Neutrophil (primary cell): ENCODE measurements at regions not wholly inside any gene's neighbourhood (a gene's known extent, or its start where the extent isn't known, plus 50 kb on each side); places are given as distances from the start of the nearest gene placed in this dataset.

Source experiments
- H3K27ac ChIP-seq: fragments of 200-600 bp; sonication (generic); 2 replicates; pipeline ENCODE4 v1.5.1; 2016; ENCODE audit warnings: mild to moderate bottlenecking, moderate library complexity
- H3K27me3 ChIP-seq: fragments of 200-600 bp; sonication (generic); 2 replicates; pipeline ENCODE4 v1.6.0; 2016; ENCODE audit warnings: mild to moderate bottlenecking
- H3K36me3 ChIP-seq: fragments of 200-600 bp; sonication (generic); 2 replicates; pipeline ENCODE4 v1.5.1; 2017
- H3K4me1 ChIP-seq, 2 experiments: fragments of 200-600 bp in 1 of 2; sonication (generic) in 1 of 2; 1 replicate in 1 of 2; 2 replicates in 1 of 2; pipeline versions ENCODE4 v1.5.1 to v1.6.1; 2013 to 2016; ENCODE audit warnings: low read depth in 1 of 2, low read length in 1 of 2, mild to moderate bottlenecking in 1 of 2, moderate library complexity in 1 of 2; ENCODE audit not compliant: control insufficient read depth in 1 of 2, insufficient read depth in 1 of 2
- H3K4me3 ChIP-seq, 2 experiments: fragments of 200-600 bp in 1 of 2; sonication (generic) in 1 of 2; 1 replicate in 1 of 2; 2 replicates in 1 of 2; pipeline ENCODE4 v1.5.1; 2013 to 2016; ENCODE audit warnings: low read depth in 1 of 2, low read length in 1 of 2, mild to moderate bottlenecking in 1 of 2, moderate library complexity in 1 of 2
- H3K9me3 ChIP-seq: fragments of 200-600 bp; sonication (generic); 2 replicates; pipeline ENCODE4 v1.5.1; 2016
- TF ChIP-seq, protein P1 (sequence below): fragments of 200-600 bp; sonication (generic); IDR thresholded peaks from 2 replicates; pipeline ENCODE4 v1.5.1; 2016; ENCODE audit warnings: antibody characterized with exemption

DNA sequence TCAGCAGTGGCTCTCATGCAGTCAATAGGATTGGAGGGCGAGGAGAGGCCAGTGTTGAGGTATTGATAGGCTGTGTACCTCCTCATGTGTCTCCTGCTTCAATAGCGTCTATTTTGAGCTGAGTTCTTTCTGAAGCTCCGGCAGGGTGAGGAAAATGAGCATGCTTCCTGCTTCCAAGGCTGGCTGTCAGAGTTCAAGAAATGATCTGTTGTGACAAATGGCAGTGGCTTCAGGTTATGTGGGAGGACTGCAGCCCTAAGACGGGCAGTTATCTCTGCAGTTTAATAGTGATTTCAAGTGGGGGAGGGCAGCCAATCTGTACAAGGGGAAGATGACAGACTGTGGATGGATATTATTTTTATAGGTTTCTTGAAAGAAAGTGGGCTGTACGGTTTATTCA lies 54.0 kb upstream of the CXCL14 start:
- Histone ChIP-seq H3K4me3 (no peak overlapping the region), H3K4me1 (no peaks in the 10 kb centered on the region), H3K36me3 (no peaks in the 10 kb centered on the region), H3K27ac (no peak overlapping the region), H3K27me3 (no peaks in the 10 kb centered on the region), H3K9me3 (no peaks in the 10 kb centered on the region)
- TF ChIP-seq, protein P1, sequence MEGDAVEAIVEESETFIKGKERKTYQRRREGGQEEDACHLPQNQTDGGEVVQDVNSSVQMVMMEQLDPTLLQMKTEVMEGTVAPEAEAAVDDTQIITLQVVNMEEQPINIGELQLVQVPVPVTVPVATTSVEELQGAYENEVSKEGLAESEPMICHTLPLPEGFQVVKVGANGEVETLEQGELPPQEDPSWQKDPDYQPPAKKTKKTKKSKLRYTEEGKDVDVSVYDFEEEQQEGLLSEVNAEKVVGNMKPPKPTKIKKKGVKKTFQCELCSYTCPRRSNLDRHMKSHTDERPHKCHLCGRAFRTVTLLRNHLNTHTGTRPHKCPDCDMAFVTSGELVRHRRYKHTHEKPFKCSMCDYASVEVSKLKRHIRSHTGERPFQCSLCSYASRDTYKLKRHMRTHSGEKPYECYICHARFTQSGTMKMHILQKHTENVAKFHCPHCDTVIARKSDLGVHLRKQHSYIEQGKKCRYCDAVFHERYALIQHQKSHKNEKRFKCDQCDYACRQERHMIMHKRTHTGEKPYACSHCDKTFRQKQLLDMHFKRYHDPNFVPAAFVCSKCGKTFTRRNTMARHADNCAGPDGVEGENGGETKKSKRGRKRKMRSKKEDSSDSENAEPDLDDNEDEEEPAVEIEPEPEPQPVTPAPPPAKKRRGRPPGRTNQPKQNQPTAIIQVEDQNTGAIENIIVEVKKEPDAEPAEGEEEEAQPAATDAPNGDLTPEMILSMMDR, result no peak

DNA sequence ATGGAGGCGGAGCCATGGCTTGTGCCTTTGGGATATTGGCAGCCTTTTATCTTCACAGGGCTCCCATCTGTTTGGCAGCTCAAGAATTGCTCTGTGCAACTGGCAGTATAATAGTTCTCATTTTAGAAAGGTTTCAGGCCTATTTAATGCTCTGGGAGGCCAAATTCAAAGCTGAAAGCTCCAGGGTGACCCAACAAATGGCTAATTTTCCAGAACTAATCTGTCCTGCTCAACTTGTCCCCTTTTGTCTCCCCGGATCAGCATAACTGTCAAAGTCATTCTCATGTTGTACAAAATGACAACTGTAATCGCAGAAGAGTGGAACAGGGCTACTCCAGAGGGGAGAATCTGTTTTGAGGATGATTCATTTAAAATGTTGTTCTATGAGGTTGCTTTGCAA lies 52.6 kb upstream of the CXCL14 start:
- TF ChIP-seq, protein P1, result no peak
- Histone ChIP-seq H3K4me3 (no peak overlapping the region), H3K36me3 (no peaks in the 10 kb centered on the region), H3K9me3 (no peaks in the 10 kb centered on the region), H3K27me3 (no peaks in the 10 kb centered on the region), H3K27ac (no peak overlapping the region), H3K4me1 (no peaks in the 10 kb centered on the region)

DNA sequence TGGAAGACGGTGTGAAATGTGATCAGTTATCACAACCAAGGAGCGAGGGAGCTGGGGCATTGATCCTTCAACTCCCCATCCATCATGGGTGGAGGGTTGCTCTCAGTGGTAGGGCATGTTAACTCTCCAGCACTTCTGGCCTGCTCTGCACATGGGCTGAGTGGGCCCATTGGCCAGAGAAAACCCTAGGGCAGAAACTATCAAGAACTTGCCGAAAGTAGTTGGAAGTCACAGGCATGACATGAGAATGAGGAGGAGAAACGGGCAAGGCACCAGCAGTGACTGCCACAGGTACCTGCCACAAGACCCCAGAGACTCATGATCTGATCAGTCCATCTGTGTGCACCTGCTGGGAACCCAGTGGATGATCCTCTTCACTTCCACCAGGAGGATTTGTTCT lies 50.9 kb upstream of the CXCL14 start:
- Histone ChIP-seq H3K9me3 (no peaks in the 10 kb centered on the region), H3K27ac (no peak overlapping the region), H3K27me3 (no peaks in the 10 kb centered on the region), H3K4me1 (no peaks in the 10 kb centered on the region), H3K36me3 (no peaks in the 10 kb centered on the region), H3K4me3 (no peak overlapping the region)
- TF ChIP-seq, protein P1, result no peak

DNA sequence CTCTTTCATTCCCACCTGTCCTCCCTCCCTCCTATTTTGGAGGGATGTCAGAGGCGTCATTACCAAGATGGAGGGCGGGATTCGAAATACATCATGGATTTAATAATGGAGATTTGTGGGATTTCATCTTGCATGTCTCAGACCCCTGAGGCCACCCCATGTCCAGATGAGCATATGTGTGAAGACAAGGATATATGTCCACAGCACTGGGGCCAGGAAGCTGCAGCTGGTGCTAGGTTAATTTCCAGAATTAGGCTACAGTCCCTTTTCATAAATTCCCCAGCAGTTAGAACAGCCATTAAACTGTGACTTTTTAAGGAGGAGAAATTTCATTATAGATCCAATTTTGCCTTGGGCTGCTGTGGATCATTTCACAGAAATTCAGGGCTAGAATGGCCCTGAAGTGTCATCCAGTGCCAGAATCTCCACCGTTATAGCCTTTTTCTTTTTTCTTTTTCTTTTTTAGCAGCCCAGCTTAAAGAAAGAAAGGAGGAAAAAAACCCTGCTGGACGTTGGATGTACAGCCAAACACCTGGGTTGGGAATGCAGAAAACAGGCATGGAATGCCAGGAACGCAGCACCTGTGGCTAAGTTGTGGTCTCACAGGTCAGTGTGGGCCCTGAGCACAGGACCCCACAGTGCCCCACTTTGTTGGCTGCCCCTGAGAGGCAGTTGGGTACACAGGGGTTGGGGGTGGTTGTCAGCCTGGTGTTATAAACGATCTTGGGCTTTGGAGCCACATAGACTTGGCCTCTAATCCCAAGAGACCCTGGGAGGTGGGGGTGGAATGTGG lies 50.2 kb upstream of the CXCL14 start:
- H3K27ac ChIP-seq, result no peak overlapping the region
- H3K4me3 ChIP-seq, result no peak overlapping the region
- no peaks in the 10 kb centered on the region for H3K27me3 ChIP-seq
- H3K36me3 ChIP-seq, result no peaks in the 10 kb centered on the region
- H3K4me1 ChIP-seq, result no peaks in the 10 kb centered on the region
- no peaks in the 10 kb centered on the region for H3K9me3 ChIP-seq
- TF ChIP-seq, protein P1, result no peak
